ENCODE measurements at regions not wholly inside any gene's neighbourhood (a gene's known extent, or its start where the extent isn't known, plus 50 kb on each side); places are given as distances from the start of the nearest gene placed in this dataset.

DNA sequence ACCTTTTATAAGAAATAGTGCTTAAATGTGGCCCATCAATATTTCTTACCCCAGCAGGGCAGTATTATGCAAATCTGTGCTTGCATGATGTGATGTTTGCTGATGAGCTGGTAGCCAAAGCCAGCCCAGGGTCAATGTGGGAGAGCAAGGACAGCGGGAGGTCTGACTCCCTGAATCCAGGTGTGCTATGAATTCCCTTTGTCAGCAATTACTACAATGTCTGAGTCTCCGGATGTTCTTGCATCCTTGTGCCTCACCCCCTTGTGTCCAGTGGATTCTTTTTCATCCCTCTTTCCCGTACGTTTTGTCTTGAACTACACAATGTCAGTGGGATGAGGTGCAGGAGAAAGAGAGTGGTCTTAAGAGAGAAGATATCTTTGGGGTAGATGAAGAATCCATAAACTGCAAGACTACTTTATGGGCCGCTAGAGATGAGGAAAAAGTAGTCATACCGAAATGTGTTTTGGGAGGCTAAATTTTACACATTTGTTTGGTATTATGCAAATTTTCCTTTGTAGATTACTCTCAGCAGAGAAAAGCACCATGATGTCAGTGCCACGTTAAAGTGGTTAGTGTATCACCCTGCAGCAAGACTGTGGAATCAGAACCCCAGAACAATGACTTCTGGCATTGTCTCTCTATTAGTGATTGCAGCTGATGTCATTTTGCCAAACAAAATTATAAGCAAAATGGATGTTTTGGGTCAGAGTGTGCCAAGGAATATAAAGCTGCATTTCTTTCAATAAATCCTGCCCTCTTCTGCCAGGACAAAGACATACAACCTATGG lies 53.5 kb upstream of the TSHZ3 start:
- no peak for DNase-seq

GRCh38 chr19:31406106-31406505 lies 56.9 kb upstream of the TSHZ3 start:
- DNase-seq = no peak

- DNase-seq = no peak
Measured at GRCh38 chr19:31408460-31409124, 59.4 kb upstream of the TSHZ3 start.

- no peak for DNase-seq
Measured at GRCh38 chr19:31413353-31413752, 64.1 kb upstream of the TSHZ3 start.

- no peak for DNase-seq
Measured at GRCh38 chr19:31415322-31415721, 66.1 kb upstream of the TSHZ3 start.

GRCh38 chr19:31416548-31416947 lies 67.3 kb upstream of the TSHZ3 start:
- DNase-seq = no peak

DNA sequence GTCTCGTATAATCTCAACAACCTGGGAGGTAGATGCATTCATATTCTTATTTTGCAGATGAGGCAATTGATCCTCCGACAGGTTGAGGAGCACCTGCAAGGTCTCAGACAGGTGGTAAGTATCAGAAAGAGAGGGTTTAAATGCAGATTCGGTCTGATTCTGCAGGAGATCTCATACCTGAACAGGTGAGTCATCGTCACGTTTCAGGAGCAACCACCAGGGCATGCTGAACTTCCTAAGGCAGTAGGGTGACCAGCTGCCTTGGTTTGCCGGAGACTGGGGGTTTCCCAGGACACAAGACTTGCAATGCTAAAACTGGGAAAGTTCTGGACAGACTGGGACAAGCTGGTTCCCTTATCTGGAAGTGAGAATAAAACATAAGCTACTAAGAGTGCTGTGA lies 68.8 kb upstream of the TSHZ3 start:
- DNase-seq = no peak

DNA sequence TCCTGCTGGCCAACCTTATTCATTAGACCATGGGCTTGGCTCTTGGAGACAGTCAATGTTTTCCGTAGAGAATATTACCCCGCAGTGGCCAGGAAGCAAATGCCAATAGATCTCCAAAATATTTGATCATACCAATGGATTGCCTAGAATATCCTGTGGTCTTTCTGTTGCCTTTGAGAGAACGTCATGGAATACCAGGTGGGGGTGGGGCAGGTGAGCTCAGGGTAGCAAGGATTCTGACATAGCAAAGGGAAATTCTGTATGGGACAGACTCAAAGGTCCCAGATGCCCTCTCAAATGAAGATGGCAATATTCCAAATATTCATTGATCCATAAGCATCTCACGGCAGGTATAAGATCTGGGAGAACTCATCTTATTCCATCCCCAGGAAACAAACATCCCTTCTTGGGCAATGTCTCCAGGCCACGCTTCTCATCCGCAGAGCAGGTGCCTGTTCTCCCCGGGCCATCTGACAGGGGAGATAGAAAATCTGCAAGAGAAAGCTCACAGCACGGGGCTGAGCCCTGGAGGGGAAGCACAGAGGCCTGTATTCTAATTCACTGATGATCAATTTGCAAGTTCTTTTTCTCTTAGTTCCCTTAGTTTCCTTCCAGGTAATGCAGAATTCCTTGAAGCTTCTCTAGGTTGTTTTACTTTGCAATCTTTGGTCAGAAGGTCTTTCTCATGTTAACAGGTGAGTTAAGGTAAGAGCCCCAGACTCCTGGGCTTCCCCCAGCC lies 69.6 kb upstream of the TSHZ3 start:
- DNase-seq = no peak

- DNase-seq = no peak
Measured at GRCh38 chr19:31419871-31420445, 70.7 kb upstream of the TSHZ3 start.

- DNase-seq = no peak
Measured at GRCh38 chr19:31421082-31421481, 71.8 kb upstream of the TSHZ3 start.

- DNase-seq = no peak
Measured at GRCh38 chr19:31421856-31422255, 72.6 kb upstream of the TSHZ3 start.

GRCh38 chr19:31423896-31424295 lies 74.7 kb upstream of the TSHZ3 start:
- DNase-seq = no peak

DNA sequence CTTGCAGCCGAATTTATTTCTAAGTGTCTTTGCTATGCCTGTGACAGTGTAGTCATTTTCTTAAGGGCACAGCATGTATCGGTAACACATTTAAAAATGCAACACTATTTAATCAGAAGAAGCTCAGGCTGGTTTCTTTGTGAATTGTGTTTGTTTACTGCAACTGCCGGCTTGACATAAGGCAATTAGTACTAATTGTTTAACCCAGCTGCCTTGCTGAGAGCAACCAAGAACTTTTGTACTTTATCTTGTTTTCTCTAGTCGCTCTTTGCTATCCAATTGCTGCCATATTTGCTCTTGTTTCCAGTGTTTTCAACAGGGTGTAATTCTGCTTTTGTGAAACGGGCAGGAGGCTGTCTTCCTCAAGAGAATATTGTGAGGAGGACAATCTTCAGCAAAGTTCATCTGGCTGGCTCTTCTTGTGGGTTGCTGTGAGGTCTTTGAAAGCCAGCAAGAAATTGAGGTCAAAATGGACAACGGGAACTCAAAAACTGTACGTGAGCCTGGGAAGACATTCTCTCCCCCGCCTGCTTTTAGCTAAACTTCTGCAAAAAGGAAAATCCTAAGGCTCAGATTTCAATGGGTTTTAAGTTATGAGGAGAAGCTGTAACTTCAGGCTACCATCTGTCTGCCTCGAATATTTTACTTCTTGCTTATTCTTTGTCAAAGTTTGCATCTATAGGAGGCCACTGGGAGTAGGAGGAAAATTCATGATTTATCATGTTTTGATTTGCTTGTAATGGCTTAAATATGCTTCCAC lies 75.8 kb upstream of the TSHZ3 start:
- DNase-seq = no peak

GRCh38 chr19:31427857-31428256 lies 78.6 kb upstream of the TSHZ3 start:
- DNase-seq = no peak

DNA sequence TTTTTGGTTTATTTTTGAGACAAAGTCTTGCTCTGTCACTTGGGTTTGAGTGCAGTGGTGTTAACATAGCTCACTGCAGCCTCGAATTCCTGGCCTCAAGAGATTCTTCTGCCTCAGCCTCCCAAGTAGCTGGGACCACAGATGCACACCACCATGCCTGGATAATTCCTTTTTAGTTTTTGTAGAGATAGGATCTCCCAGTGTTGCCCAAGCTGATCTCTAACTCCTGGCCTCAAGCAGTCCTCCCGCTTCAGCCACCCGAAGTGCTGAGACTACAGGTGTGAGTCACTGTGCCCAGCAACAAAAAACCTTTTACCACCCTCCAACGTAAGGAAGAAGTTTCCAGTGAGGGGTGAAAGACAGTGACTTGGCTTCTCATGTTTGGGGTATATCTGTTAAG lies 81.1 kb upstream of the TSHZ3 start:
- no peak for DNase-seq

GRCh38 chr19:31432201-31432810 lies 83.1 kb upstream of the TSHZ3 start:
- no peak for DNase-seq

GRCh38 chr19:31436121-31436776 lies 87.0 kb upstream of the TSHZ3 start:
- DNase-seq = no peak

- DNase-seq = no peak
Measured at GRCh38 chr19:31438401-31439269, 89.4 kb upstream of the TSHZ3 start.

DNA sequence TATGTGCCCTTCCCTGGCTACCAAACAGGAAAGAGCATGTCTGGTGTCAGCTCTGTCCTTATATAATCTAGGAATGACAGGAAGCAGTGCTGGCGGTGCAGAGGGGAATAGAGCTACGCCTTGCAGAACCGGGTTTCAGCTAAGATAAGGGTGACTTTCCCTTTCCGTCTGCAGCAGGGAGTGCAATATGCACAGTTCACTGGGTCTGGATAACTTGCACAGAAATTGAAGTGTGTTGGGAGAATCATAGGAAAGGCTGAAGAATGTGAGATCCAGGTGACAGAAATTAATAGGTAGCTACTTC lies 90.0 kb upstream of the TSHZ3 start:
- DNase-seq = no peak

- DNase-seq = no peak
Measured at GRCh38 chr19:31444931-31445330, 95.7 kb upstream of the TSHZ3 start.

DNA sequence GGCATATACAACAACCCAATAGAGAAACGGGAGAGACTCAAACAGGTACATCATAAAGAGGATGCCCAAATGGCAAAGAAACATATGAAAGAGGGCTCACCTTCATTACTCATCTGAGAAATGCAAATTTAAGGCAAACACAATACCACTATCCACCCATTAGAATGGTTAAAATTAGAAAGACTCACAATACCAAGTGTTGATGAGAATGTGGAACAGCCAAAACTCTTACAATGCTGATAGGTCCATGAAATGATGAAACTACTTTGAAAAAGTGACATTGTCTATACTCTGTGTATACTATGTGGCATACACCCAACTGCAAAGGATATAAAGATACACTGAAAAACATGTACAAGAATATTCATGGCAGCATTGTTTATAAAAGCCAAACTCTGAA lies 96.2 kb upstream of the TSHZ3 start:
- no peak for DNase-seq

All from activated T-cell treated with anti-CD3 and anti-CD28 coated beads for 4 hours (primary cell).